Adrenal gland (tissue), 9 donors: ENCODE measurements at regions not wholly inside any gene's neighbourhood (a gene's known extent, or its start where the extent isn't known, plus 50 kb on each side); places are given as distances from the start of the nearest gene placed in this dataset.

Source experiments
- DNase-seq, 7 donors: peaks; one replicate each; pipeline ENCODE4 v3.0.0-alpha.2; 2019 to 2020
- H3K27ac ChIP-seq, 5 donors: fragments of 200-600 bp; sonication (generic) in 4 of 5; 1 replicate in 3 of 5; 2 replicates in 2 of 5; pipeline versions ENCODE4 v1.5.1 to v1.8.0; 2016 to 2020; ENCODE audit warnings: mild to moderate bottlenecking in 1 of 5
- H3K27me3 ChIP-seq: fragments of 200-600 bp; 2 replicates; pipeline ENCODE4 v1.8.0; 2021
- H3K36me3 ChIP-seq, 2 donors: fragments of 200-600 bp; replicated peaks in 1 of 2; 1 replicate in 1 of 2; 2 replicates in 1 of 2; pipeline versions ENCODE4 v1.5.1 to v1.8.0; 2018 to 2022
- H3K4me1 ChIP-seq, 2 donors: fragments of 200-600 bp; replicated peaks in 1 of 2; 1 replicate in 1 of 2; 2 replicates in 1 of 2; pipeline versions ENCODE4 v1.5.1 to v1.8.0; 2018 to 2021
- H3K4me3 ChIP-seq, 4 donors: fragments of 200-600 bp; sonication (generic) in 3 of 4; one replicate each; pipeline ENCODE4 v1.5.1; 2016 to 2018
- H3K9me3 ChIP-seq, 3 donors: fragments of 200-600 bp; sonication (generic) in 1 of 3; replicated peaks in 1 of 3; 1 replicate in 2 of 3; 2 replicates in 1 of 3; pipeline versions ENCODE4 v1.5.1 to v1.8.0; 2016 to 2021
- POLR2A ChIP-seq, 2 donors: fragments of 450-650 bp; IDR thresholded peaks; one replicate each; pipeline ENCODE4 v1.6.1; 2017; ENCODE audit warnings: antibody characterized with exemption in 2 of 2, mild to moderate bottlenecking in 2 of 2, moderate library complexity in 1 of 2
- WGBS, 4 donors: extraction: QIAGEN DNeasy Blood & Tissue Kit in 2 of 4; methylation state at CpG; one replicate each; pipeline versions ENCODE4 v1.1.5 to v1.1.7; 2013 to 2017; 5-methylcytosine and 5-hydroxymethylcytosine counted together
- intact Hi-C, 2 donors: fragments of 100-400 bp; cut with DNase I; formaldehyde crosslinking; loops; one replicate each; pipeline versions ENCODE4 v1.14.1 to v1.15.0; 2022 to 2023
- TF ChIP-seq, protein P1 (sequence below), 6 experiments: fragments of 450-650 bp in 4 of 6; fragments of 200-600 bp in 2 of 6; sonication (generic) in 1 of 6; IDR thresholded peaks; 1 replicate in 5 of 6; 2 replicates in 1 of 6; pipeline versions ENCODE4 v1.5.1 to v1.8.0; 2016 to 2021; ENCODE audit warnings: antibody characterized with exemption in 6 of 6, mild to moderate bottlenecking in 2 of 6, moderate library complexity in 1 of 6
- donor health status: healthy with polysubstance abuse.
- donor health status: Bipolar disorder and iron deficiency.
- donor health status: DM: yes; HTN: yes; CAD: no.
- donor health status: DM: no; HTN: no; CAD: no.
- donor health status: DM: no; HTN: no; CAD: no.

DNA sequence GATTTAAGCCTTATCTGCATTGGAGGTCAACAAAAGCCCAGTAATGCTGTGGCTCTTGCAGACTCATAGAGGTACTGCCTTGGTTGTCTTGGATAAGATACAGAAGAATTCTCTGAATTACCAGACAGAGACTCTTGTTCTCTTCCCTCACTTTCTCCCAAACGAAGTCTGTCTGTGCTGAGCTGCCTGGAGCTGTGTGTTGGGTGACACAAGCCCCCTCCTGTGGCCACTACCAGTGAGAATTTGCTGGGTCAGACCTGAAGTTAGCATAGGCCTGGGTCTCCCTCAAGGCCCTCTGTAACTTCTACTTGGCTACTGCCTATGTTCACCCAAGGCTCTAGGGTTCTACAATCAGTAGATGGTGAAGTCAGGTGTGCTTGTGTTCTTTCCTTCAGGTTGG is 413.0 kb downstream of the PCDH20 start:
- DNase-seq, result no peak
- Histone ChIP-seq H3K4me3 (no peak overlapping the region), H3K36me3 (no peaks in the 10 kb centered on the region), H3K9me3 (no peaks in the 10 kb centered on the region), H3K27ac (no peak overlapping the region), H3K27me3 (no peaks in the 10 kb centered on the region), H3K4me1 (no peaks in the 10 kb centered on the region)
- WGBS, 4 donors, result 43 to 76% (median 58%) methylated on average over 1 of the region's 1 CpG
- intact Hi-C loops, result no loop called here
- TF ChIP-seq POLR2A (IDR thresholded peaks at IDR 0.05), result no peak
- TF ChIP-seq, protein P1, sequence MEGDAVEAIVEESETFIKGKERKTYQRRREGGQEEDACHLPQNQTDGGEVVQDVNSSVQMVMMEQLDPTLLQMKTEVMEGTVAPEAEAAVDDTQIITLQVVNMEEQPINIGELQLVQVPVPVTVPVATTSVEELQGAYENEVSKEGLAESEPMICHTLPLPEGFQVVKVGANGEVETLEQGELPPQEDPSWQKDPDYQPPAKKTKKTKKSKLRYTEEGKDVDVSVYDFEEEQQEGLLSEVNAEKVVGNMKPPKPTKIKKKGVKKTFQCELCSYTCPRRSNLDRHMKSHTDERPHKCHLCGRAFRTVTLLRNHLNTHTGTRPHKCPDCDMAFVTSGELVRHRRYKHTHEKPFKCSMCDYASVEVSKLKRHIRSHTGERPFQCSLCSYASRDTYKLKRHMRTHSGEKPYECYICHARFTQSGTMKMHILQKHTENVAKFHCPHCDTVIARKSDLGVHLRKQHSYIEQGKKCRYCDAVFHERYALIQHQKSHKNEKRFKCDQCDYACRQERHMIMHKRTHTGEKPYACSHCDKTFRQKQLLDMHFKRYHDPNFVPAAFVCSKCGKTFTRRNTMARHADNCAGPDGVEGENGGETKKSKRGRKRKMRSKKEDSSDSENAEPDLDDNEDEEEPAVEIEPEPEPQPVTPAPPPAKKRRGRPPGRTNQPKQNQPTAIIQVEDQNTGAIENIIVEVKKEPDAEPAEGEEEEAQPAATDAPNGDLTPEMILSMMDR (IDR thresholded peaks at IDR 0.05), result no peak

DNA sequence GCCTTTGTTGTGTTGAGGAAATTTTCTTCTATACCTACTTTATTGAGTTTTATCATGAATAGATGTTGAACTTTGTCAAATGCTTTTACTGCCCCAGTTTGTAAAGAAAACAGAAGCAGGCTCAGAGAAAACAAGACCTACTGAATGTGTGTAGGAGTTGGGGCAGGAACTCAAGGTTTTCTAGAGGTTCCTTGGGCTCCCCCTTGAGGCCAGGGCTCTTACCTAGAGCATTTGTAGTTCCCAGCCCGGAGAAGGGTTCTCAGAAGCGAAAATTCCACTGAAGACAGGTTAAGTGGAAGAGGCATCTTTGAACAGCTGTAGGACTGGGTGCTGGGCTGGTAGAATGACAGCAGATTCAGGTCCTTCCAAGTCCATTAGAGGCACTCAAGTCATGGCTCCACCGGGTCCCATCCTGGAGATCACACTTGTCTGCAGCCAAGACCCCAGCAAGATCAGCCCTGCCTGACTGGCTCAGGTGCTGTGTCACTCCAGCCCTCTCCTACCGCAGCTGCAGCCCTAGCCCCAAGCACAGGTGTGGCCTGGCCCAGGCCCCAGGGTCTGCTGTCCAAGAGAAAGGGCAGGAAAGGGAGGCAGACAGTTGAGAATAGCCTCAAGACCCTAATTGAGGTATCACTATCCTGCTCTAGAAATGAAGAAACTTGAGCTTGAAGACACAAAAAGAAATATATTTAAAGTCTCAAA is 425.5 kb downstream of the PCDH20 start:
- intact Hi-C loops, result no loop called here
- no peaks in the 10 kb centered on the region for H3K4me1 ChIP-seq

DNA sequence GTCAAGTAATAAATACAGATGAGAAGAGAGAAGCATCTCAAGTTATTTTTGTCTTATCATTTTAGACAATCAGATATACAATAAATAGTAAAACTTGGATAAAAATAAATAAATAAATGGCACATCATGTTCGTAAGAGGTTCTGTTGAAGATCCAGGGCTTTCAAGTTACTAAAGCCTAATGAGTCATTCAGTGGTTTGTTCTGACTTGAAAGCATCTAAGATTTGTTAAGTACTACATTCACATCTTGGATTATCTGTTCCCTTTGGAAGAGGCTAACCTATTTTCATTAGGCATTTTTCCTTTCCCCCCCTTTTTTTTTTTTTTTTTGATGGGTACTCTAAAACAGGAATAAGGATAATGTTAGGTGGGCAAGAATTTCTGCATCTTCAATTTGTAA is 429.3 kb downstream of the PCDH20 start:
- intact Hi-C loops, result no loop called here
- TF ChIP-seq POLR2A (IDR thresholded peaks at IDR 0.05), result no peak
- TF ChIP-seq, protein P1 (IDR thresholded peaks at IDR 0.05), result no peak
- WGBS, 4 donors, result 64 to 84% (median 77%) methylated on average over 1 of the region's 1 CpG
- H3K4me1 ChIP-seq, result no peaks in the 10 kb centered on the region
- H3K9me3 ChIP-seq, result no peaks in the 10 kb centered on the region
- no peaks in the 10 kb centered on the region for H3K27me3 ChIP-seq
- no peaks in the 10 kb centered on the region for H3K36me3 ChIP-seq
- H3K27ac ChIP-seq, result no peak overlapping the region
- DNase-seq, result no peak
- H3K4me3 ChIP-seq, result no peak overlapping the region

More for the DNA sequence above, 425.5 kb downstream of the PCDH20 start:
- Histone ChIP-seq H3K9me3 (no peaks in the 10 kb centered on the region), H3K36me3 (no peaks in the 10 kb centered on the region), H3K27ac (no peak overlapping the region), H3K4me3 (no peak overlapping the region), H3K27me3 (no peaks in the 10 kb centered on the region)
- DNase-seq, result no peak
- TF ChIP-seq POLR2A (IDR thresholded peaks at IDR 0.05), result no peak
- TF ChIP-seq, protein P1 (IDR thresholded peaks at IDR 0.05), result no peak
- 70 to 86% (median 78%) methylated on average over 3 to 4 of the region's 4 CpGs for WGBS, 4 donors

DNA sequence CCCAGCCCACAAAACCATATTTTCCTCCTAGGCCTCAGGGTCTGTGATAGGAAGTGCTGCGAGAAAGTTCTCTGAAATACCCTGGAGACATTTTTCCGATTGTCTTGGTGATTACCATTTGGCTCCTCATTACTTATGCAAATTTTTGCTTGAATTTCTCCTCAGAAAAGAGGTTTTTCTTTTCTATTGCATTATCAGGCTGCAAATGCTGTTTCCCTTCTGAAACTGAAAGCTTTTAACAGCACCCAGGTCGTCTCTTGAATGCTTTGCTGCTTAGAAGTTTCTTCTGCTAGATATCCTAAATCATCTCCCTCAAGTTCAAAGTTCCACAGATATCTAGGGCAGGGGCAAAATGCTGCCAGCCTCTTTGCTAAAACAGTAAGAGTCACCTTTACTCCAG is 434.2 kb downstream of the PCDH20 start:
- no peaks in the 10 kb centered on the region for H3K27me3 ChIP-seq
- no peaks in the 10 kb centered on the region for H3K4me1 ChIP-seq
- 69 to 79% (median 74%) methylated on average over 3 of the region's 3 CpGs for WGBS, 4 donors
- intact Hi-C loops, result no loop called here
- H3K4me3 ChIP-seq, result no peak overlapping the region
- DNase-seq, result no peak
- H3K9me3 ChIP-seq, result no peaks in the 10 kb centered on the region
- no peaks in the 10 kb centered on the region for H3K36me3 ChIP-seq
- H3K27ac ChIP-seq, result no peak overlapping the region
- TF ChIP-seq POLR2A (IDR thresholded peaks at IDR 0.05), result no peak
- TF ChIP-seq, protein P1 (IDR thresholded peaks at IDR 0.05), result no peak
